ENCODE measurements at regions not wholly inside any gene's neighbourhood (a gene's known extent, or its start where the extent isn't known, plus 50 kb on each side); places are given as distances from the start of the nearest gene placed in this dataset.

DNA sequence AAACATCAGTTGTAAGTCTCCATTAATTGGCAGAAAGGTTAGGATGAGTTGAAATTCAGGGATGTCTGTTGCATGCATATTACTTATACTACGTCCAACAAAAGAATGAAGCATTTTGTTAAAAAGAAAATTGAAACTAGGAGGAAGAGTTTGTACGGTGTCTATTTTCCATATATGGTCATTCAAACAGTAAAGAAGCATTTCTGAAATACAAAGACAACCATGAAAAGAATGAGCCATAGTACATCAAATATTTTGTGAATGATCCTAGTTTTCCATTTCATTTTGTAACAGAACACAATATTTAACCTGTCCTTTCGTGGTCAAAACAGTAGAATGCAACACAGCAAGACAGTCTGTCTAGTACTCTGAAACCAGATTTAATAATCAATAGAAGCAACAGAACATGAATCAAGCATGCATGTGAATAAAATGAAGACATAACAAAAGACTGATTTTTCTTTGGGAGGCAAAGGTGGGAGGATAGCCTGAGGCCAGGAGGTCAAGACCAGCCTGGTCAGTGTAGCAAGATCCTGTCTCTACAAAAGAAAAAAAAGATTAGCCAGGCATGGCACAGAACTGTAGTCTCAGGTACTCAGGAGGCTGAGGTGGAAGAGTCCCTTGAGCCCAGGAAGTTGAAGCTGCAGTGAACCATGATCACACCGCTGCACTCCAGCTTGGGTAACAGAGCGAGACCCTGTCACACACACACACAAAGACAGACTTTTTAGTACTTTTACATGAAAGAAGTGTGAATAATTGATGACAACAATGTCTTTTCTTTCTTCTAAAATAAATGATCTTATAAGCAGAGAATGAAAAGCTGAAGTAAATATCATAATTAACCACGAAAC is 156.0 kb downstream of the LRIG3 start:
- Histone ChIP-seq H3K36me3 (replicated peaks; ENCODE audit: low read depth, low read length) (no peaks in the 10 kb centered on the region), H3K4me3 (ENCODE audit: low read length) (no peak overlapping the region), H3K4me2 (ENCODE audit: low read length) (no peak overlapping the region), H2AFZ (ENCODE audit: low read depth, low read length) (no peak overlapping the region), H3K9me3 (ENCODE audit: insufficient read depth, low read length) (no peaks in the 10 kb centered on the region), H3K9ac (ENCODE audit: low read length) (no peak overlapping the region), H3K27ac (ENCODE audit: low read length) (no peak overlapping the region), H3K27me3 (ENCODE audit: low read depth, low read length) (no peaks in the 10 kb centered on the region), H3K79me2 (ENCODE audit: low read length) (no peaks in the 10 kb centered on the region), H3K4me1 (ENCODE audit: low read length) (no peaks in the 10 kb centered on the region), H4K20me1 (ENCODE audit: insufficient read depth, low read length) (no peaks in the 10 kb centered on the region)
- no peak for TF ChIP-seq EZH2phosphoT487 (IDR thresholded peaks at IDR 0.05; ENCODE audit: low read depth)
- TF ChIP-seq, protein P1, sequence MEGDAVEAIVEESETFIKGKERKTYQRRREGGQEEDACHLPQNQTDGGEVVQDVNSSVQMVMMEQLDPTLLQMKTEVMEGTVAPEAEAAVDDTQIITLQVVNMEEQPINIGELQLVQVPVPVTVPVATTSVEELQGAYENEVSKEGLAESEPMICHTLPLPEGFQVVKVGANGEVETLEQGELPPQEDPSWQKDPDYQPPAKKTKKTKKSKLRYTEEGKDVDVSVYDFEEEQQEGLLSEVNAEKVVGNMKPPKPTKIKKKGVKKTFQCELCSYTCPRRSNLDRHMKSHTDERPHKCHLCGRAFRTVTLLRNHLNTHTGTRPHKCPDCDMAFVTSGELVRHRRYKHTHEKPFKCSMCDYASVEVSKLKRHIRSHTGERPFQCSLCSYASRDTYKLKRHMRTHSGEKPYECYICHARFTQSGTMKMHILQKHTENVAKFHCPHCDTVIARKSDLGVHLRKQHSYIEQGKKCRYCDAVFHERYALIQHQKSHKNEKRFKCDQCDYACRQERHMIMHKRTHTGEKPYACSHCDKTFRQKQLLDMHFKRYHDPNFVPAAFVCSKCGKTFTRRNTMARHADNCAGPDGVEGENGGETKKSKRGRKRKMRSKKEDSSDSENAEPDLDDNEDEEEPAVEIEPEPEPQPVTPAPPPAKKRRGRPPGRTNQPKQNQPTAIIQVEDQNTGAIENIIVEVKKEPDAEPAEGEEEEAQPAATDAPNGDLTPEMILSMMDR (IDR thresholded peaks at IDR 0.05; ENCODE audit: low read depth, low read length) = no peak

DNA sequence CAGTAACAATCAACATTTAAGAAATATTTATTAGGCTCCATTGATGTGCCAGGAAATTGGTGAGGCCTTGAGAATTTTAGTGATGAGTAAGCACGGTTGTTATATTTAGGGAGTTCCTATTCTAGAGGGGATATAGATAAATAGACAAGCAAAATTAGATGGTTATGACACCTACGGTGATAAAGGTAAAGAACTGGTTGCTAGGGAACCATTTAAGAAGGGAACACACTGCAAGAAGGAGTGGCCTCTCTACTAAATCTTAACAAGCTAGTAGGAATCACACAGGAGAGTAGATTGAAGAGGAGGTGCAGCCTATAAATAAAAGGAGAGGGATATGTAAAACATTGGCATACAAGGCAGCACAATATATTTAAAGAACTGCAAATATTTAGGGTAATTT is 155.2 kb downstream of the LRIG3 start:
- Histone ChIP-seq H3K9me3 (ENCODE audit: insufficient read depth, low read length) (no peaks in the 10 kb centered on the region), H3K4me2 (ENCODE audit: low read length) (no peak overlapping the region), H4K20me1 (ENCODE audit: insufficient read depth, low read length) (no peaks in the 10 kb centered on the region), H3K9ac (ENCODE audit: low read length) (no peak overlapping the region), H3K27ac (ENCODE audit: low read length) (no peak overlapping the region), H3K79me2 (ENCODE audit: low read length) (no peaks in the 10 kb centered on the region), H3K27me3 (ENCODE audit: low read depth, low read length) (no peaks in the 10 kb centered on the region), H3K4me1 (ENCODE audit: low read length) (no peaks in the 10 kb centered on the region), H3K4me3 (ENCODE audit: low read length) (no peak overlapping the region), H3K36me3 (replicated peaks; ENCODE audit: low read depth, low read length) (no peaks in the 10 kb centered on the region), H2AFZ (ENCODE audit: low read depth, low read length) (no peak overlapping the region)
- TF ChIP-seq EZH2phosphoT487 (IDR thresholded peaks at IDR 0.05; ENCODE audit: low read depth) = no peak
- TF ChIP-seq, protein P1 (IDR thresholded peaks at IDR 0.05; ENCODE audit: low read depth, low read length) = no peak

DNA sequence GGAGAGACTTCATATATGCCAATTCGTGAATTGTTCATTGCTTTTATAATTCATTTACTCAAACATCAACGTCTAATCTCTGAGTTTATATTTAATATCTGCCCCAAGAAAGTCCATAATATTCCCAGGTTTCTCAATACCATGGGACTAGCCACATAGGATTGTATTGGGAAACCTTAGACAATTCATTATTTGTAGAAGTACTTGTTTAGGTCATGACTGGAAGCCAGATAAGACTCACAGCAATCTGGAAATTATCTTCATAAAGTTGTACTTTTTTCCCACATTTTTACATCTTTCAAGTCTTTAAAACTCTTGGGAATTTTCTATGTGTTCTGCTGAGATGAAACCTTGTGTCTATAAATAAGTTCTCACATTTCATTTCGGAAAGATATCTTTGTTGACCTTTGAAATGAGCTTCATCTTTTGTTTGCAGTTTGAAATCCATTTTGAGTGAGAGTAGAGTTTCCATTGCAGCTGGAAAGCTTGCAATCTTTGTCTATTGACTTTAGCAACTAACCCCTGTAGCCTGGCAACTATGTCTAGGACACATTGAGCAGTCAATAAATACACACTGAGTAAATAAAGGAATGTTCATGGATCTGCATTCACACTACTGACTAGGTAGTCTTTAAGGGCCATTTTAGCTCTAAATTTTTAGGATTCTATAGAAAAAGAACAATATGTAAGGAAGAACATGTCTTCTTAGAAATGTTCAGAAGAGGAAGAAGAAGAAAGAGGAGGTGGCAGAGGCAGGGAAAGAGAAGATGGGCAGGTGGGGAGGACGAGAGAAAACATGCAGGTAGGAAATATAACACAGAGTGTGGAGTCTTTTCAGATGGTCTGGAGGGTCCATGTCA is 154.4 kb downstream of the LRIG3 start:
- H4K20me1 ChIP-seq (ENCODE audit: insufficient read depth, low read length) = no peaks in the 10 kb centered on the region
- H3K9me3 ChIP-seq (ENCODE audit: insufficient read depth, low read length) = no peaks in the 10 kb centered on the region
- no peak overlapping the region for H3K9ac ChIP-seq (ENCODE audit: low read length)
- no peak overlapping the region for H3K4me2 ChIP-seq (ENCODE audit: low read length)
- no peaks in the 10 kb centered on the region for H3K4me1 ChIP-seq (ENCODE audit: low read length)
- H3K36me3 ChIP-seq (replicated peaks; ENCODE audit: low read depth, low read length) = no peaks in the 10 kb centered on the region
- H3K4me3 ChIP-seq (ENCODE audit: low read length) = no peak overlapping the region
- no peak overlapping the region for H2AFZ ChIP-seq (ENCODE audit: low read depth, low read length)
- H3K27ac ChIP-seq (ENCODE audit: low read length) = no peak overlapping the region
- no peaks in the 10 kb centered on the region for H3K27me3 ChIP-seq (ENCODE audit: low read depth, low read length)
- TF ChIP-seq, protein P1 (IDR thresholded peaks at IDR 0.05; ENCODE audit: low read depth, low read length) = no peak
- no peak for TF ChIP-seq EZH2phosphoT487 (IDR thresholded peaks at IDR 0.05; ENCODE audit: low read depth)
- H3K79me2 ChIP-seq (ENCODE audit: low read length) = no peaks in the 10 kb centered on the region

DNA sequence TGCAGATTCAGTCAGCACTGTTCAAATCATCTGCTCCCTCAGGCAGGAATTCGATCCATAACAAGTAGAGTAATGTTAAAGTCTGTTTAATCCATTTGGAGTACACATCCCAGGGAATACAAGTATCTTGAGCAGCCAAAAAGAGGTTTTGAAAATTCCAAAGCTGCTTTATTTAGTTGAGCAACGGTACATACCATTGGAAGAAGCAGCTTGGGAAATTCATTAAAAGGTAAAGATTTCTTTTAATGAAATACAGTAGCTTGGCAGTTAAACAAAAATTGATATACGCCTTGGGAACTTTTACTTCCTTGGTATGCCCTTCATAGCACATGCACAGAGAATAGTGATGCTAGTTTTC is 153.8 kb downstream of the LRIG3 start:
- Histone ChIP-seq H3K4me1 (ENCODE audit: low read length) (no peaks in the 10 kb centered on the region), H3K36me3 (replicated peaks; ENCODE audit: low read depth, low read length) (no peaks in the 10 kb centered on the region), H3K27me3 (ENCODE audit: low read depth, low read length) (no peaks in the 10 kb centered on the region), H3K4me2 (ENCODE audit: low read length) (no peak overlapping the region), H3K79me2 (ENCODE audit: low read length) (no peaks in the 10 kb centered on the region), H3K27ac (ENCODE audit: low read length) (no peak overlapping the region), H2AFZ (ENCODE audit: low read depth, low read length) (no peak overlapping the region), H3K9ac (ENCODE audit: low read length) (no peak overlapping the region), H3K9me3 (ENCODE audit: insufficient read depth, low read length) (no peaks in the 10 kb centered on the region), H3K4me3 (ENCODE audit: low read length) (no peak overlapping the region), H4K20me1 (ENCODE audit: insufficient read depth, low read length) (no peaks in the 10 kb centered on the region)
- TF ChIP-seq EZH2phosphoT487 (IDR thresholded peaks at IDR 0.05; ENCODE audit: low read depth) = no peak
- TF ChIP-seq, protein P1 (IDR thresholded peaks at IDR 0.05; ENCODE audit: low read depth, low read length) = no peak
